ENCODE measurements at regions not wholly inside any gene's neighbourhood (a gene's known extent, or its start where the extent isn't known, plus 50 kb on each side); places are given as distances from the start of the nearest gene placed in this dataset.

- Mint-ChIP-seq H3K27ac (no peak overlapping the region), H3K9me3 (no peaks in the 10 kb centered on the region), H3K4me3 (no peak overlapping the region), H3K4me1 (no peaks in the 10 kb centered on the region), H3K27me3 (no peaks in the 10 kb centered on the region), H3K36me3 (peaks cover 1% of the 10 kb centered on the region)
These were observed 284.2 kb upstream of the LRRC7 start for GRCh38 chr1:69283516-69283915.

GRCh38 chr1:69284508-69284907, 283.2 kb upstream of the LRRC7 start:
- peaks cover 1% of the 10 kb centered on the region for H3K36me3 Mint-ChIP-seq
- H3K4me3 Mint-ChIP-seq: no peak overlapping the region
- no peaks in the 10 kb centered on the region for H3K27me3 Mint-ChIP-seq
- no peak overlapping the region for H3K27ac Mint-ChIP-seq
- H3K4me1 Mint-ChIP-seq: no peaks in the 10 kb centered on the region
- no peaks in the 10 kb centered on the region for H3K9me3 Mint-ChIP-seq

- H3K4me1 Mint-ChIP-seq: no peaks in the 10 kb centered on the region
- peaks cover 1% of the 10 kb centered on the region for H3K36me3 Mint-ChIP-seq
- H3K4me3 Mint-ChIP-seq: no peak overlapping the region
- no peaks in the 10 kb centered on the region for H3K9me3 Mint-ChIP-seq
- H3K27me3 Mint-ChIP-seq: no peaks in the 10 kb centered on the region
- H3K27ac Mint-ChIP-seq: no peak overlapping the region
These were observed 279.3 kb upstream of the LRRC7 start for GRCh38 chr1:69288416-69288815.

DNA sequence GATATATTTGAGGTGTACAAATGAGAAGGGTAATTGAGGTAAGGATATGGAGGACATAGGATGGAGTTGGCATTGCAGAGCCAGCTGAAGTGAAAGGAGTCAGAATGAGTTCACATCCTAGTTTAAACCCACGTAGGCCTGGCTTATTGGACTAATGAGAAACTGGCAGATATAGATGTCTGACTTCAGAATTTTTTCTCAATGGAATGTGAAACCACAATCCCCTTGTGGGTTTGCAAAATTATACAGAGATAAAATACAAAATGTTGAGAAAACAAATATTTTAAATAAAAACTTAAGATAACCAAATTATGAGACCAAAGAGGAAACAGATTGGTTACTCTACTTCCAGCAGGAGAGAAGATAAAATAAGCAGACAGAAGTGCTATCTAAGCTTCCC, 277.4 kb upstream of the LRRC7 start:
- Mint-ChIP-seq H3K4me3 (no peak overlapping the region), H3K4me1 (no peaks in the 10 kb centered on the region), H3K27me3 (no peaks in the 10 kb centered on the region), H3K27ac (no peak overlapping the region), H3K9me3 (no peaks in the 10 kb centered on the region), H3K36me3 (peaks cover 1% of the 10 kb centered on the region)

- H3K27me3 Mint-ChIP-seq: no peaks in the 10 kb centered on the region
These were observed 276.2 kb upstream of the LRRC7 start for GRCh38 chr1:69291541-69291940.

DNA sequence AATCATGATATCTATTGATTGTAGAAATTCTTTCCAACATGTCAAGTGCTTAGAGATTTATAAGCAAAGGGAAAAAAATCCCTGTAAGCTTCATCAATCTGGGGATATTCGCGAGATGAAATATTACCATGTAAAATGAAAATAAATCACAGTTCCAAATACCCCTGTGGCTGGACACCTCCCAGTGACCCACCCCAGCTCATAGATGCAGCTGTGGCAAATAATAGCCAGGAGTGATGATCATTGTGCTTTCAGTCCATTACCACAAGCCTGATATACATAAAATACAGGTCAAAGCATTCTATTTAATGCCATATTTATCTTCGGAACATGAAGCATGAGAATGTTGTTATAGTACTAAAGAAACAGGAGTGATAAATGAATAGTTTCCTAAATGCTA, 274.9 kb upstream of the LRRC7 start:
- no peaks in the 10 kb centered on the region for H3K4me1 Mint-ChIP-seq
- no peaks in the 10 kb centered on the region for H3K36me3 Mint-ChIP-seq
- H3K27me3 Mint-ChIP-seq: no peaks in the 10 kb centered on the region
- H3K4me3 Mint-ChIP-seq: no peak overlapping the region
- H3K9me3 Mint-ChIP-seq: no peaks in the 10 kb centered on the region
- no peak overlapping the region for H3K27ac Mint-ChIP-seq

More at GRCh38 chr1:69291541-69291940, 276.2 kb upstream of the LRRC7 start:
- Mint-ChIP-seq H3K4me3 (no peak overlapping the region), H3K36me3 (no peaks in the 10 kb centered on the region), H3K4me1 (no peaks in the 10 kb centered on the region), H3K27ac (no peak overlapping the region), H3K9me3 (no peaks in the 10 kb centered on the region)

DNA sequence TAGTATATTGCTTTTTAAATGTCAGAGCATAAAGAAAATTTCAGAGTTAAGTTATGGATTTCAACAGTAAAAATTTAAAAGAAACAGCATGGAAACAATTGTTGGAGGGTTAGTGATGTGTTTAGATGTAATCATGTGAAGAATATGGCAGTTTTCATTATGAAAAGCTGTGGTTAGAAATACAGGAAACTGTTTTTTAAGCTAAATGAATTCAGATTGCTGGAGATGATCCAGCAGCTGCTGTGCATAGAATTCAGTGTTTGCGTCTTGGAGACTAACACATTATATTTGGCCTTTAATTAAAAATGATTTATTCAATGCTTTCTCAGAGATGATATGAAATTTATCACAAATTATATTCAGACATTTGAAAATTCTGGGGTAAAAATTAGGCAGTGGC, 273.6 kb upstream of the LRRC7 start:
- Mint-ChIP-seq H3K9me3 (no peaks in the 10 kb centered on the region), H3K4me1 (no peaks in the 10 kb centered on the region), H3K36me3 (no peaks in the 10 kb centered on the region), H3K4me3 (no peak overlapping the region), H3K27ac (no peak overlapping the region), H3K27me3 (no peaks in the 10 kb centered on the region)

- H3K4me1 Mint-ChIP-seq: no peaks in the 10 kb centered on the region
- H3K27me3 Mint-ChIP-seq: no peaks in the 10 kb centered on the region
- H3K9me3 Mint-ChIP-seq: no peaks in the 10 kb centered on the region
- H3K4me3 Mint-ChIP-seq: no peak overlapping the region
- H3K27ac Mint-ChIP-seq: no peak overlapping the region
- H3K36me3 Mint-ChIP-seq: no peaks in the 10 kb centered on the region
These were observed 272.5 kb upstream of the LRRC7 start for GRCh38 chr1:69295265-69295664.

- peaks cover 0 to 12% (median 3%) of the 10 kb centered on the region in 3 donors for H3K9me3 Mint-ChIP-seq
- no peak overlapping the region for H3K4me3 Mint-ChIP-seq
- no peaks in the 10 kb centered on the region for H3K36me3 Mint-ChIP-seq
- H3K27ac Mint-ChIP-seq: no peak overlapping the region
- H3K27me3 Mint-ChIP-seq: no peaks in the 10 kb centered on the region
- no peaks in the 10 kb centered on the region for H3K4me1 Mint-ChIP-seq
These were observed 262.1 kb upstream of the LRRC7 start for GRCh38 chr1:69305621-69306020.

- no peak overlapping the region for H3K4me3 Mint-ChIP-seq
- H3K4me1 Mint-ChIP-seq: no peaks in the 10 kb centered on the region
- no peaks in the 10 kb centered on the region for H3K36me3 Mint-ChIP-seq
- H3K27me3 Mint-ChIP-seq: no peaks in the 10 kb centered on the region
- no peak overlapping the region for H3K27ac Mint-ChIP-seq
- H3K9me3 Mint-ChIP-seq: peaks cover 1 to 10% (median 5%) of the 10 kb centered on the region in 3 donors
These were observed 255.5 kb upstream of the LRRC7 start for GRCh38 chr1:69312055-69312732.

GRCh38 chr1:69313118-69313517, 254.6 kb upstream of the LRRC7 start:
- no peak overlapping the region for H3K4me3 Mint-ChIP-seq
- H3K27me3 Mint-ChIP-seq: no peaks in the 10 kb centered on the region
- H3K36me3 Mint-ChIP-seq: no peaks in the 10 kb centered on the region
- peaks cover 1 to 5% (median 4%) of the 10 kb centered on the region in 3 donors for H3K9me3 Mint-ChIP-seq
- H3K27ac Mint-ChIP-seq: no peak overlapping the region
- no peaks in the 10 kb centered on the region for H3K4me1 Mint-ChIP-seq

GRCh38 chr1:69315416-69315815, 252.3 kb upstream of the LRRC7 start:
- H3K27me3 Mint-ChIP-seq: no peaks in the 10 kb centered on the region
- H3K4me3 Mint-ChIP-seq: no peak overlapping the region
- peaks cover 1 to 7% (median 2%) of the 10 kb centered on the region in 3 donors for H3K9me3 Mint-ChIP-seq
- H3K4me1 Mint-ChIP-seq: no peaks in the 10 kb centered on the region
- H3K36me3 Mint-ChIP-seq: no peaks in the 10 kb centered on the region
- no peak overlapping the region for H3K27ac Mint-ChIP-seq

DNA sequence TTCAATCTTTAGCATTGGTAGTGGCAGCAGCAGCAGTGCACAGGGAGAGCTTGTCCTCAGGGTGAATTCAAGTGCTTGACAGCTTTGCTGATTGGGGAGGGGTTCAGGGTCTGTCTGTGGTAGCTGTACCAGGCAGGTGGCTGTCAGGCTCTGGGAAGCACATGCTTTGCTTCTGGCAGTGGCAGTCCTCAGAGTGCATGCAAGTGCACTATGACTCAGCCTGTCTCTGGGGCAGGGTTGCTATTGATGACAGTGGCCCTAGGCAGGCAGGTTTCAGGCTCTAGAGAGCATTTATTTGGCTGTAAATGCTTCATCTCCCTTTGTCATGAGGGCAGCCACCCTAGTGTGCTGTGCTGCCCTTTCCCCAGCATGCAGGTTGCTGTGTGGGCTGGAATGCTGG, 251.9 kb upstream of the LRRC7 start:
- H3K4me1 Mint-ChIP-seq: no peaks in the 10 kb centered on the region
- H3K27ac Mint-ChIP-seq: no peak overlapping the region
- H3K4me3 Mint-ChIP-seq: no peak overlapping the region
- no peaks in the 10 kb centered on the region for H3K36me3 Mint-ChIP-seq
- H3K27me3 Mint-ChIP-seq: no peaks in the 10 kb centered on the region
- H3K9me3 Mint-ChIP-seq: peaks cover 1 to 7% (median 2%) of the 10 kb centered on the region in 3 donors

DNA sequence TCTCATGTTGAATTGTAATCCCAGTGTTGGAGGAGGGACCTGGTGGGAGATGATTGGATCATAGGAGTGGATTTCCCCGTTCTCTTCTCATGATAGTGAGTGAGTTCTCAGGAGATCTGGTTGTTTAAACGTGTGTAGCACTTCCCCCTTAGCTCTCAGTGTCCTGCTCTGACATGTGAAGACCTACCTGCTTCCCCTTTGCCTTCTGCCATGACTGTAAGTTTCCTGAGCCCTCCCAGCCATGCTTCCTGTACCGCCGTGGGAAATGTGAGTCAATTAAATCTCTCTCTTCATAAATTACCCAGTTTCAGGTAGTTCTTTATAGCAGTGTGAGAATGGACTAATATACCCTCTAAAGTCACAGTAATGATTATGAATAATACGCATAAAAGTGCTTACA, 248.4 kb upstream of the LRRC7 start:
- no peak overlapping the region for H3K27ac Mint-ChIP-seq
- H3K4me1 Mint-ChIP-seq: no peaks in the 10 kb centered on the region
- H3K27me3 Mint-ChIP-seq: no peaks in the 10 kb centered on the region

GRCh38 chr1:69320757-69321211, 246.9 kb upstream of the LRRC7 start:
- H3K4me1 Mint-ChIP-seq: no peaks in the 10 kb centered on the region
- H3K27me3 Mint-ChIP-seq: no peaks in the 10 kb centered on the region
- H3K36me3 Mint-ChIP-seq: peaks cover 1% of the 10 kb centered on the region
- H3K9me3 Mint-ChIP-seq: peaks cover 0 to 3% (median 2%) of the 10 kb centered on the region in 3 donors
- H3K4me3 Mint-ChIP-seq: no peak overlapping the region
- H3K27ac Mint-ChIP-seq: no peak overlapping the region

More for the DNA sequence above, 248.4 kb upstream of the LRRC7 start:
- Mint-ChIP-seq H3K36me3 (peaks cover 1% of the 10 kb centered on the region), H3K9me3 (peaks cover 1 to 3% (median 3%) of the 10 kb centered on the region in 3 donors), H3K4me3 (no peak overlapping the region)

GRCh38 chr1:69321311-69321710, 246.4 kb upstream of the LRRC7 start:
- Mint-ChIP-seq H3K4me1 (no peaks in the 10 kb centered on the region), H3K27ac (no peak overlapping the region), H3K4me3 (no peak overlapping the region), H3K36me3 (peaks cover 1% of the 10 kb centered on the region), H3K27me3 (no peaks in the 10 kb centered on the region), H3K9me3 (peaks cover 0 to 3% (median 2%) of the 10 kb centered on the region in 3 donors)
